Hematopoietic multipotent progenitor cell treated with erythropoietin and hydrocortisone succinate and interleukin-3 and kit ligand, for 17 days (in vitro differentiated cells): ENCODE measurements at regions not wholly inside any gene's neighbourhood (a gene's known extent, or its start where the extent isn't known, plus 50 kb on each side); places are given as distances from the start of the nearest gene placed in this dataset.

ENCODE experiments used
- DNase-seq: peaks from one replicate; pipeline ENCODE4 v3.0.0-alpha.2; 2015; ENCODE audit warnings: low spot score

DNA sequence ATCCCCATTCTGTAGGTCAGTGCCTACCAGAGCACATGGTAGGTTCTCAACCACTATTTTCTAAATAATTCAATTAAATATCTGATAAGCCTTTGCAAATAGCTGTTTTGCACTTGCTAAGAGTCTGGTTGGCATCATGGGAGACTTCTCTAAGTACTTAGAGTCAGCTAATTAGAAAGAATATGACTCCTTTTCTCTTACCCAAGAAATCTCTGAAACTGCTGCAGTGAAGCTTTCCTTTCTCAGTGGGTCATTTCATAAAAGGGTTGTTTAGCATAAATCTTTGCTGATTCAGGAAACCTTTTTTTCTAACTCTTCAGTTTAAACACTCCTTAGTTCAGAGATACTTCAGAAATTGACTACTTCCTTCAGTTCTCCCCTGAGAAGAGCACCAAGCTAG lies 438.9 kb downstream of the ADRA2A start:
- DNase-seq = no peak

DNA sequence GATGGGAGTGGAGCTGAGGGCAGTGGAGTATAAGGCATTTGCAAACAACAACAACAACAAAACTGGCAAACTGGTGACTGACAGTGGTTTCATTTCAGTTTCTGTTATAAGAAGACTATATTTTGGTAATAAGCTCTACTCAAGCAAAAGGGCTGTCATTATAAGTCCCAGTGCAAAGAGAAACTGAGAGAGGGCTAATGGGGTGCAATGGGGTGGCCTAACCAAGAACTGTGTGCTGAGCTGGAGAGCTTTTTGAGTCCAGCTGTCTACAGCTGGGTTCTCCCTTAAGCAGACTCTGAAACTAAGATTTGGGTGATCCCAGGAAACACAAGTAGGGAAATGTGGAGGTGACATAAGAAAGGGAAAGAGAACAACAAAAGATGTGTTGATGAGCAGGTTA lies 439.3 kb downstream of the ADRA2A start:
- no peak for DNase-seq

DNA sequence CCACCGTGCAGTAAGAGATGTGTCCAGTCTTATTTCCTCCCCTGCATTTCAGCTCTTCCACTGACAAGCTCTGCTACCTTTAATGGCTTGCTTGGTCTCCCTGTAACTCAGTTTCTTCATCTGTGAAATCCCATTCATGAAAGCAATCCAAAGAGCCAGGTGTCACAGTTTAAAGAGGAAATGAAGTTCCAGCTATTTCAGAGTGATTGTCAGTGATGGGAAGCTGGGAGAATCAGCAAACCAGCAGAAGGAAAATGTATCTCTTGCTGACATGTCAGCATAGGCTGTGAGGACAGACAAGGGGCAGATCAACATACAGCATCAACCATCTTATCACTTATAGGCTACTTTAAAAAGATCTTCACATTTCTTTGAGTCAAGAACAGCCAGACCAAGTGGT lies 445.3 kb downstream of the ADRA2A start:
- DNase-seq = no peak

DNA sequence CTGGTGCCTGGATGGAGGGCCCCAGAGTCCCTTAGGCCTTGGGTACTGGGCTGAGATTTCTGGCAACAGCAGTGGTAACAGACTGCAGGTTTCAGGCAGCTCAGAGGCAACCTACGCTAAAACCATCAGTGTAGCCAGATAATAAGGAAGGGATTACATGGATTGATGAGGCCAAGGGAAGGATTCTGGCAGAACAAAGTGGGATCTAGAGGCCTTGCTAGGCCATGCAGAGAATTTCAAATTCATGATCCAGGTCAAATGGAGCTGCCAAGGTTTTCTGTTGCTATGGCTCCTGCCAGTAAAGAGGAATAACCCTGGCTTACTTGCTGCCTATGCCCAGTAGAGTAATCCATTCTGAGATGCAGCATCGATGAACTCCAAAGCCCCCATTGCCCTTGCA lies 445.7 kb downstream of the ADRA2A start:
- no peak for DNase-seq

DNA sequence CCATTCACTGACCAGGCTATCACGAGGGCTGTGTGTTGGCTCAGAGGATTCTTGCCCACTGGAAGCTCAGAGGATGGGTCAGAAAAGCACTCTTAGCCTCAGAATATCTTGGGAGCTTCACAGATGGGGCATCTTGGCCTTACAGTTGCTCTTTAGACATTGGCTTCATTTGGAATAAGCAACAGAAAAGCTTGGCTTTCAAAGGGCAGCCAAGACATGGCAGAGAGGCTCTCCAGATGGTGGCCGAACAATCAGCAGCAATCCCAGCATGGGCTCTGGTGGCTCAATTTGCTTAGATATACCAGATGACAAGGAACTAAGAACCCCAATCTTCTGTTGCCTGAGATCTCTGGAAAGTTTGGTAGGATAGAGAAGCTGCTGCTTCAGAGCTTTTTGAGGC lies 446.2 kb downstream of the ADRA2A start:
- DNase-seq = no peak

DNA sequence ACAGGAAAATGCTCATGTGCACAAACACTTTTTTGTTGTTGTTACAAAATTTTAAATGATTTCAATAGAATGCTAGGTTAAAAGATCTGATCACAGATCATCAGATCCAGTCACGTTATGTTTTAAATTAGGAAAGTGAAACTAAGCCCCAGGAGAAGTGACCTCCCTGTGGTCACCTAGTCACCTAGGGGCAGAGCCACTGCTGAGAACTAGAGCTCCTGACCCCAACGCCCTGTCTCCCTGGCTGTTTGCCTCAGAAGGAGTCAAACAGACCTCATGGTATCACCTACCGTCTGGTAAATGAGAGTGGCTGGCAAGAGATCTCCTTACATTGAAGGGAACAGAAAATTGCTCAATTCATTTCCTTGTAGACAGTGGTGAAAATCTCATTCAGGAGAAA lies 447.3 kb downstream of the ADRA2A start:
- no peak for DNase-seq

DNA sequence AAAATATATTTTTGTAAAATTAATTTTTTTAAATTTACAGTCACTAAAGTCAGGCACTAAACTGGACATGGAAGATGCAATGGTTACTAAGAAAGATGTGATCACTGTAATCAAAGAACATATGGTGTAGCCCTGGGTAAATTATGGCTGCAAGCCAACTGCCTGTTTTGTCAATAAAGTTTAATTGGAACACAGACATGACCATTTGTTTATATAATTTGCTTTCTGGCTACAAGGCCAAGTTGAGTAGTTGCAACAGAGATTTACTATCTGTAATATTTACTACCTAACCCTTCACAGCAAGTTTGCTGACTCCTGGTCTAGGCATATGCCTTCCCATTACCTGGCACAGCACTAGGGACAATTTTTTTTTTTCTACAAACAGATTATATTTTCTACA lies 448.9 kb downstream of the ADRA2A start:
- no peak for DNase-seq

DNA sequence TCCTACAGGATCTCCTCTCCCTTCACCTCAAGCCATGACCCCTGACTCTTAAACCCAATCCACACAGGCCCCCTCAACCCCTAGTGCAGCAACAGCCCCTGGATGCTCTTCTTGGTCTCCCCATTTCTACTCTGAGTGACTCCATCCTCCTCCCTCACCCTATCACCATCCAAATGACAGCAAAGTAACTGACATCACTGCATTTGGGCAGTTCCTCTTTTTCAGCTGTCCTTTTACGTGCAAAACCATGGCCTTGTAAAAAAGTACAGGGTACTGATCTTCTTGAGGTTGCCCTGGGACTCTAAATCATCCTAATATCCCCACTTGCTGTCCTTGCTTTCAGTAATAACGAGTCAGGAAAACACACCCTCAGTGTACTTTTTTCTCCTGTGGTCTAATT lies 454.9 kb downstream of the ADRA2A start:
- DNase-seq = no peak

DNA sequence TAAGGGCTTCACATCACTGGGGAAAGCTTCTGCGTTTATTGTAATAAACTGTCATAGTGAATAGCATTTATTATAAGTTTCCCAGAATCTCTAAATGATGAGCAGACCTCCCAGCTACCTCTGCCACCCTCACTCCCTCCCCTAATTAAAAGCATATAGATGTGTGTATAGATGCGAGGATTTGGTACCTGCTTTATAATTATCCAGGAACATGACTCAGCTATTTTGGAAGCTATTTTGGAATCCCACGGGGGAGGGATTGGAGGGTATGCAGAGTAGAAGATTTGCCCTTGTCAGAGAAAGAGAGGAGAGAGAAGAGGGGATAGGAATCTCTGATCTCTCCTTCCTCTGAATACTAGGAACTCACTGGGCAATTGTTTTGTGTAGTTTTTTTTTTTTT lies 455.3 kb downstream of the ADRA2A start:
- no peak for DNase-seq

DNA sequence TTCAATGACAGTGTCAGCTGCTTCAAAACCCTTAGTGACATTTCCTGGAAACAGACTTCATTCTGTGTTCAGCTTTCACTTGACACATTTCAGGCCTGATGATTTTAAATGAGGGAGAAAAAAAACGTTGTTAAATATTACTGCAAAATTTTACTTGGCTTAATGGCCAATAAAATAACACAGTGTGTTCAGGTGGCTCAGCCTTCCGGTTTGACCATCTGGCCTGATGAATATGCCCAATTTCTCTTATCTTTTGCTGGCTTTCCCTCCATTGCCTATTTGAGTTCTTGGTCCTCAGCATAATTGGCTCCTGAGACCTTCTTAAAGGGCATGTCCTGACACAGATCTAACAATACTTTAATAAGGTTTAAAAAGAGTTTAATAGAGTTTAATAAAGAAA lies 462.4 kb downstream of the ADRA2A start:
- DNase-seq = no peak

DNA sequence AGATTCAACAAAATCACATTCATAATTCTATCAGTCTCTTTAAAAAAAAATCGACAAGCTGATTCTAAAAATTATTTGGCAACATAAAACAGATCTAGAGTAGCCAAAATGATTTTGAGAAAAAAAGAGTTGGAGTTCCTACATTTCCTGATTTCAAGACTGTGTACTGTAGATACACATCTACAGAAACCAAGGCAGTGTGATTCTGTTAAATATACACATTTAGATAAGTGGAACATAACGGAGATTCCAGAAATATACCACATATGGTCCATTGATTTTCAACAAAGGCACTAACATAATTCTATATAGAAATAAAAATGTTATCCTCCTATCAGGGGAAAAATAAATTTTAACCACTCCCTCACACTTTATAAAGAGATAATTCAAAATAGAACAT lies 467.0 kb downstream of the ADRA2A start:
- DNase-seq = no peak

DNA sequence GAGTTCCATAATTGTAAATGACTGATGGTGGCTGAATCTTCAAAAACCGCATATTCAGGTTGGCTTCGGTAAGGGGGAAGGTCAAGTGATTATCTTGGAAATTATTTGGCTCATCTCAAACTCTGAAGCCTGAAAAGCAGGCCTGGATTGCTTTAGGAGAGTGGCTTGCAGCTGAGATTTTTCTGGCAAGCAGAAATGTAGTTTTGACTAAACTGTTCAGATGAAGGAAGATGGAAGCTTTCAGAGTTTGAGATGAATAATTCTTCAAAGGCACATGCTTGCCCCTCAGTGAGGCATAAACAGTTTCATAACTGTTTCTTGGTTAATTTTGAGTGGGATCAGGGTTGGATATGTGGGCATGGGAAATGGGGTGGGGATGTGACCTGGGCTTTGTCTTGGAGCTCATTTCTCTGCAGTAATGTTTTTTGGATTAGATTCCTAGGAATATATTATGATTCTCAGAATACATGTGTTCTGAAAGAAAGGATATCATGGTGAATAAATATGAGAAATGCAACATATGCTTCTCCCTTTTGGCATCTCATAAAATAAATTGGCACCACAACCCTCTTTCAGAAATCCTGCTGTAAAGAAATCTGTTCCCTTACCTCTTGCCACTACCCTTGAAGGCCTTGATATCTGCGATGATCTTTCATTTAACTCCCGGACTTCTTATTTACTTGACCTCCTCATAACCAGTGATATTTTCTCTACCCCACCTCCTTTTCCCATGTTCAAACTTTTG lies 469.2 kb downstream of the ADRA2A start:
- DNase-seq = no peak

DNA sequence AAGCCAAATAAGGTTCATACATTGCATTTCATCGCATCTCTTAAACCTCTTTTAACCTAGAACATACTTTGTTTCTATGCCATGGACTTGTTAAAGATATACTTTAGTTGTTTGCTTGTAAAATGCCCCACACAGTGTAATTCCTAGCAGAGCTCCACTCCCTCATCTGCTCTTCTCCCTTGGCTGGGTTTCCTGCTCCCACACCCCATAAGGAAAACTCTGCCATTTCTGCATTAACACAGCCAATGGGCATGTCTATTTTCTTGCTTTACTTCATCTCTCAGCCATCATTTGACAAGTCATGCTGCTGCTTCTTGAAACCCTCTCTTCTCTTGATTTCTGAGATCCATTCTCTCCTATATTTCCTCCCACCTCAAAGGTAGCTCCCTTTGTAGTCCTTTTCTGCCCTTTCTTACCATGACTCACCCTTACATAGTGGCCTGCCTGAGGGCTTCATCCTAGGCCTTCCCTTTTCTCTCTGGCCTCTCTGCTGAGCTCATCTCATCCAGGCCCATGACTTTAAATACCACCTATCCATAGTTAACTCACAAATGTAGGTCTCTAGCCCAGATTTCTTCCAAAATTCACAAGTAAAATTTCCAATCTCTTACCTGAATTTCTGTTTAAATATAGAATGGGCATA lies 471.4 kb downstream of the ADRA2A start:
- DNase-seq = no peak

DNA sequence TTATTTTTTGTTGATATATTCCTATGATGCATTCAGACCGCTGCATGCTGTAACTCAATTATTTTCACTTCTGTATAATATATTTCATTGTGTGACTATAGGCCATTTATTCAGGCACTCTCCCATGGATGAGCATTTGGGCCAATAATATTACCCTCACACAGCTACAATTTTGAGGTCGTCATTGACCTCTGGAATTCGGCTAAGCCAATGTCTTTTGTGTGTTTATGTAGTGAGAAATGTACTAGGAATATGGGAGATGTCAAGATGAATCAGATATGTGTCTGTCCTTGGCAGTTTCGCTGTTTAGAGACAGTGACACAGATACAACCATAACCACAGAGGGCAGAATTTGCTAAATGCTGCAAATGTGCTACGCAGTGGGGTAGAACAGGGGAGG lies 474.2 kb downstream of the ADRA2A start:
- no peak for DNase-seq

DNA sequence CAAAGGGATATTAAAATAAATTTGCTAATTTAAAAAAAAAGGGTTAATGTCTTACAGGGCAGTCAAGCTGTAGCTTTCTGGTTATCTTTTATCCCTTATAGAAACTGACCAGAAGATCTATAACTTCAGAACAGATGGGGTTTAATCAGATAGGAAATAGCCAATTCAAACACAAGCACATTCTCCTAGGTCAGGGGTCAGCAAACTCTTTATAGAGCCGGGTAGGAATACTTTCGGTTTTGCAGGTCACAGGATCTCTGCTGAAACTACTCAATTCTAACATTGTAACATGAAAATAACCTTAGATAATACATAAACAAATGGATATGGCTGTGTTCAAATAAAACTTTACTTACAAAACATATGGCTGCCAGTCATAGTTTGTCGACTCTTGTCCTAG lies 479.8 kb downstream of the ADRA2A start:
- DNase-seq = no peak

DNA sequence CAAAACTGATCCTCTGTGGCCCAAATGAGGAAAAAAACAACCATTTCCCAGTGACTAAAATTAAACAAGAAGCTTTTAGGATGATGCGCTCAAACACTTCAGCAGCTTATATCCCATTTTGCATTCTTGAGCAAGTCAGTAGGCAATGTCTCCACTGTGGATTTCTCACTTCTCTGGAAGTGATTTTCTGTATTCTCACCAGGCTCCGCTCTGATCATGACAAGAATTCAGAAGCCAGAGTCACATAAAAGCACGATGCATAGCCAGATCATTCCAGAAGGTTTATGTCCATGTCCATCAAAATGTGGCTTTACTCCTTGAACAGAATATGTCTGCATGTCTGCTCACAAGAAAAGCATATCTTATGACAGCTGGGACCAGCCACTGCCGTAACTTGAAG lies 481.4 kb downstream of the ADRA2A start:
- DNase-seq = no peak

DNA sequence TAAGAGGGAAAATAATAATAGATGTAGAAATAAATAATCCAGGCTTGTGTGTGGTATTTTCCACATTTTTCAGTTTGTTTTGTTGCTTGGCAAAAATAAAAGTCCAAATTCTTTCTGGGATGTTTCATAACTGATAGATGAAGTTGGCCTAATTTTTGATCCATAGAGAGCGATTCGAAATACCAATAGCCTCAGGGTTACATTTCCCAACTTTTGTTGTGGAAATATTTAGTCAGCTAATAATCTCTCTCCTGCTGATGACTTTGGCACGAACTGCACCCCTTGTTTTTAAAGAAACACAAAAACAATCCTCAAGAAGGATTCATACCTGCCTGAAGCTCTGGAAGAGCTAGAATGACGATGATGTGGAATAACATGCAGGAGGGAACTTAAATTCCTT lies 483.2 kb downstream of the ADRA2A start:
- DNase-seq = no peak

DNA sequence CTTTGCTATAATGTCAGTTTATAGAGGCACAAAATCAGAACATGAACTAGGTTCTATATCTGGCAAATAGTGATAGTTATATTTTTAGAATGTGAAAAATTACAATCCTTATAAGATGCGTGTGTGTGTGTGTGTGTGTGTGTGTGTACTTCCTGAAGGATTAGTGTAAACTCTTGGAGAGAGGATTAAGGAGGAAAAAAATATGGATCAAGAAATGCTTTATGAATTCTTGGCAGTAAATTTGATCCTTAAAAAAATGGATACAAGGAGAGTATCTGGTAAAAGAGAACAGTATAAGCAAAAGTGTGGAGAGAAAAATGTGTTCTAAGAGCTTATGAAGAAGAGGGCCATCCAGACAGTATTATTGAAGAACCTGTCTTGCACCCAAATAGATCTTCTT lies 484.3 kb downstream of the ADRA2A start:
- no peak for DNase-seq

DNA sequence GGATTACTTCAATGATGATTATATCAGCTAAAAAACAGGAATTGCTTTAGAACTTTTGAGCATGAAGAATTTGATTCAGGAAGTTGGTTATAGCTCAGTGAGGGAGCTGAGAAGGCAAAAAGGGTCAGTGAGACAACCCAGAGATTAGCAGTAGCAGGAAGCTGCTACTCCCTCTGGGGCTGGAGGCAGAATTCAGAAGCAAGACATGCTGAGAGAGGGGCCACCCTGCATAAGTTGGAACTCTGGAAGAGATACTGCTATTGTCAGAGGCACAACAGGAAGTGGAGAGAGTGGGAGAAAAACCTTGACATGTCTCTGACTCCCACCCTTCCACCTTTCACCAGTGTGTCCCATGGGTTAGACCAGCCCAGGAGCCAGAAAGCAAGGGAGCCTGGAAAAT lies 488.7 kb downstream of the ADRA2A start:
- no peak for DNase-seq

DNA sequence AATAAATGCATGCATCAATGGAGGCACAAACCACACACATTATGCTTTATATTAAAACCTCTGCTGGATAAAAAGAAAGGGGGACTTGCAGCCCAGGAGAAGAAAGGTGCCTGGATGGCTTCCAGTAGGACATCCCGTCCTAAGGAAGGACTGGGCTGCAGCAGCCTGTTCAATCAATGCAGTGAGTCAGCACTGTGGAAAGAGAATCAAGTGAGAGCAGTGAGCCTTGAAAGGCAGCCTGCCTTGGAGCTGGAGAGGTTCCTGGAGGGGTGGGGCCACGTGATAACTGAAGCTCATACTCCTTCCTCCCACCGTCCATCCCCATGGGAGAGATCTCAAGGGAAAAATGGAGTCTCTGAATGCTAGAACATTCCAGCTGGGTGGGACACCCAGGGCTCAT lies 501.2 kb downstream of the ADRA2A start:
- no peak for DNase-seq

DNA sequence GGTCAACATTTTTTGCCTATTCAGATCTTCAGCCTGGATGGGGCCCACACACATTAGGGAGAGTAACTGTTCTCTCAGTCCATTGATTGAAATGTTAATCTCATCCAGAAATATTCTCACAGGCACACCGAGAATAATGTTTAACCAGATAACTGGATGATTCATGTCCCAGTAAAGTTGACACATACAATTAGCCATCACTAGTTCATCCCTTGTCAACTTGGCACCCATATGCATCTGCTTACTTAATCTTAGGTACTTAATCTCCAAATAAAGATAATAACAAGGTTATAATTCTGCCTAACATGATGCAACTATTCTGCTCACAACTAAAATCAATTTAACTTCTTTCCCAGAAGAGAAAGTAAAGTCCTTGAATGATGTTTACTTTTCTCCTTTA lies 502.6 kb downstream of the ADRA2A start:
- no peak for DNase-seq

DNA sequence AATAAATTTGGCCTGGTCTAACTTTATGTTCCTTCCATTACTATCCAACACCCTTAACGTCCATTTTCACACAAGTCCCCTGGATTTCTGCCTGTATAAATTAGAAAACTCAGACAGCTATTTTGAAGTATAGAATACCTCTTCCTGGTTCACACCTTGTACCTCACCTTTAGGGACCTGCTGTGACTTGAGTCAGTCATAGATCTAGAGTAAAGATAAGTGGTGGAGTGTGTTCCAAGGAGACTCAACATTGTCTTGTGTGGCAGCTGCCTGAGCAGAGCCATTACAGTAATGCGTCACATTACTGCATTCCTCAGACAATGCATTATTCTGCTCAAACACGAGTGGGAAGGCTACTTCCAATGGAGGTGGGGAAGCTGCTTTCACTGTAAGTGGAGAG lies 513.9 kb downstream of the ADRA2A start:
- DNase-seq = no peak

DNA sequence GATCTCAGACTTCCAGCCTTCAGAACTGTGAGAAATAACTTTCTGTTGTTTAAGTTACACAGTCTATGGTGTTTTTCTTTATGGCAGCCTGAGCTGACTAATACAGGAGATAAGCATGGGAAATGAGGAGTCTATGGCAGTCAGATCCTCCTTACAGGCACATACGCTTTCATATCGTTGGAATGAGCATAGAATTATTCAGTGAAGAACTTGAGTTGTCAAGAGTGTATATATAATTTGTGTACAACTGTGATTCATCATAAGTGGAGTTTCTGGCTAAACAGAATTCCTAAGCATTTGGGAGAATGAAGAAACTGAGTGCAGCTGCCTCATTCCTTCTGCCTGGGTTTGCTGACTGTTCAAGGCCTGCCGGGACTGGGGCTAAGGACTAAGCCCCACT lies 516.7 kb downstream of the ADRA2A start:
- no peak for DNase-seq

DNA sequence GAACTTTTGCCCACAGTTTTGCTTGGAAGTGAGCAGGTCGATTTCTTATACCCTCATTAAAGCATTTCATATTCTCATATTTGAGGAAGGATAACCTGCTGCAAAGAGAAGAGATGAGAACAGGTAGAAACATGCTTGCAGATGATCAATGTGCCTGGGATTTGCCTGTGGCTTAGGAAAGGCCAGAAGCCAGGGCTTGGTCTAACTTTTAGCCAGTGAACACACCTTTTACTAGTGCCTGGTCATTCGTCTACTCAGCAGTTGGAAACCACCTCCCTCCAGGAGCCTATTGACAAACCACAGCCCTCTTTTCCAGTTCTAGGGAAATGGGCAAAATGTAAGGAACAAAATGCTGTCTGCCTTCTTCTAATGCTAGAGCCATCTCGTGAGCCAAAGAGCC lies 518.3 kb downstream of the ADRA2A start:
- DNase-seq = no peak
